ENCODE measurements at regions not wholly inside any gene's neighbourhood (a gene's known extent, or its start where the extent isn't known, plus 50 kb on each side); places are given as distances from the start of the nearest gene placed in this dataset.

DNA sequence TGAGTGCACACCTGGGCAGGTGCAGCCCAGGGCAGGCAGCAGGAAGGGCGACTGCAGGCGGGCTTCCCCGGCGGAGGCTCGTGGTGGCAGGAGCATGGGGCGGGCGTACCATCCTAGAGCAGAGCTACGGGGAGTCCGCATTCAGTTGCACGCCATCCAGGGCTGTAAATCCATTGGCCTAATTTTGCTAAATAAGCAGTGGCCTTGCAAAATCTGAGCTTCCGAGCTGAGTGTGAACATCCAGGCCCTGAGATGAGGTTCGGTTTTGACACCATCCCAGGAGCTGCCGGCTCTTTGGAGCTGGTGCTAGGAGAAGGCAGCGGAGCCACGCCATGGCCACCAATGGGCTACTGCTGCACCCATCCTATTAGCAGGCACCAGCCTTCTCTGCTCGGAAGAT, 664.8 kb downstream of the BRD1 start:
- in situ Hi-C loops (cut with HindIII; ENCODE audit: extremely low pct_ligation_motif_present, low pct_unique_long_range_greater_than_20kb): no loop called here
- H2AFZ ChIP-seq (ENCODE audit: low read length): no peak overlapping the region
- DNase-seq (ENCODE audit: low spot score): no peak
- no TSS peak for BruUV-seq (replicated peaks)
- no peak for FAIRE-seq
- H3K4me1 ChIP-seq (ENCODE audit: insufficient read depth, low read length): no peaks in the 10 kb centered on the region
- no peak for ATAC-seq
- CTCF ChIA-PET (ENCODE audit: low intra/inter-chr PET ratio, low total read pairs): no interaction called here
- TF ChIP-seq KLF11 (CRISPR knock-in tag; IDR thresholded peaks at IDR 0.05): no peak
- no peak for TF ChIP-seq ZNF484 (CRISPR knock-in tag; IDR thresholded peaks at IDR 0.05; ENCODE audit: borderline replicate concordance, low read depth)
- TF ChIP-seq ELF3 (CRISPR knock-in tag; IDR thresholded peaks at IDR 0.05): no peak
- TF ChIP-seq, protein P1, sequence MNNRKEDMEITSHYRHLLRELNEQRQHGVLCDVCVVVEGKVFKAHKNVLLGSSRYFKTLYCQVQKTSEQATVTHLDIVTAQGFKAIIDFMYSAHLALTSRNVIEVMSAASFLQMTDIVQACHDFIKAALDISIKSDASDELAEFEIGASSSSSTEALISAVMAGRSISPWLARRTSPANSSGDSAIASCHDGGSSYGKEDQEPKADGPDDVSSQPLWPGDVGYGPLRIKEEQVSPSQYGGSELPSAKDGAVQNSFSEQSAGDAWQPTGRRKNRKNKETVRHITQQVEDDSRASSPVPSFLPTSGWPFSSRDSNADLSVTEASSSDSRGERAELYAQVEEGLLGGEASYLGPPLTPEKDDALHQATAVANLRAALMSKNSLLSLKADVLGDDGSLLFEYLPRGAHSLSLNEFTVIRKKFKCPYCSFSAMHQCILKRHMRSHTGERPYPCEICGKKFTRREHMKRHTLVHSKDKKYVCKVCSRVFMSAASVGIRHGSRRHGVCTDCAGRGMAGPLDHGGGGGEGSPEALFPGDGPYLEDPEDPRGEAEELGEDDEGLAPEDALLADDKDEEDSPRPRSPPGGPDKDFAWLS (CRISPR knock-in tag; IDR thresholded peaks at IDR 0.05; ENCODE audit: borderline replicate concordance): no peak
- TF ChIP-seq, protein P2, sequence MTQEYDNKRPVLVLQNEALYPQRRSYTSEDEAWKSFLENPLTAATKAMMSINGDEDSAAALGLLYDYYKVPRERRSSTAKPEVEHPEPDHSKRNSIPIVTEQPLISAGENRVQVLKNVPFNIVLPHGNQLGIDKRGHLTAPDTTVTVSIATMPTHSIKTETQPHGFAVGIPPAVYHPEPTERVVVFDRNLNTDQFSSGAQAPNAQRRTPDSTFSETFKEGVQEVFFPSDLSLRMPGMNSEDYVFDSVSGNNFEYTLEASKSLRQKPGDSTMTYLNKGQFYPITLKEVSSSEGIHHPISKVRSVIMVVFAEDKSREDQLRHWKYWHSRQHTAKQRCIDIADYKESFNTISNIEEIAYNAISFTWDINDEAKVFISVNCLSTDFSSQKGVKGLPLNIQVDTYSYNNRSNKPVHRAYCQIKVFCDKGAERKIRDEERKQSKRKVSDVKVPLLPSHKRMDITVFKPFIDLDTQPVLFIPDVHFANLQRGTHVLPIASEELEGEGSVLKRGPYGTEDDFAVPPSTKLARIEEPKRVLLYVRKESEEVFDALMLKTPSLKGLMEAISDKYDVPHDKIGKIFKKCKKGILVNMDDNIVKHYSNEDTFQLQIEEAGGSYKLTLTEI (CRISPR knock-in tag; conservative IDR thresholded peaks at IDR 0.05): no peak
- TF ChIP-seq ZBTB34 (CRISPR knock-in tag; IDR thresholded peaks at IDR 0.05): no peak
- TF ChIP-seq RXRA (CRISPR knock-in tag; IDR thresholded peaks at IDR 0.05): no peak
- TF ChIP-seq TAF15 (IDR thresholded peaks at IDR 0.05; ENCODE audit: low read depth, low read length, poor library complexity, severe bottlenecking): no peak
- no peak for TF ChIP-seq IRX3 (CRISPR knock-in tag; IDR thresholded peaks at IDR 0.05; ENCODE audit: borderline replicate concordance, low read depth)
- H3K79me2 ChIP-seq (ENCODE audit: insufficient read depth, low read length): no peaks in the 10 kb centered on the region
- H3K27ac ChIP-seq (ENCODE audit: extremely low read length, insufficient read depth, low read length): no peak overlapping the region
- POLR2A ChIA-PET: no interaction called here
- H3K27me3 ChIP-seq (ENCODE audit: control insufficient read depth in 1 of 2, insufficient read depth in 2 of 2, low read length in 2 of 2): peaks cover 7 to 44% of the 10 kb centered on the region in 2 experiments
- H3K36me3 ChIP-seq (replicated peaks in 1 of 2; ENCODE audit: control insufficient read depth in 1 of 2, insufficient read depth in 2 of 2, low read length in 2 of 2): no peaks in the 10 kb centered on the region
- intact Hi-C loops (cut with micrococcal nuclease; ENCODE audit: unreplicated experiment): no loop called here
- H4K20me1 ChIP-seq (ENCODE audit: insufficient read depth, low read length): no peaks in the 10 kb centered on the region
- no peak overlapping the region for H3K4me3 ChIP-seq (replicated peaks in 1 of 3; ENCODE audit: insufficient read depth in 1 of 3, low read depth in 2 of 3, low read length in 3 of 3)
- no peak overlapping the region for H3K4me2 ChIP-seq (ENCODE audit: low read depth, low read length)
- H3K9me3 ChIP-seq (ENCODE audit: low read length): no peaks in the 10 kb centered on the region
- no CpG with 5 or more reads among the region's 16 CpGs for WGBS (ENCODE audit: low lambda C conversion rate)
- H3K9ac ChIP-seq (ENCODE audit: insufficient read depth, low read depth, low read length): no peak overlapping the region

All from HepG2 (cell line).